ENCODE measurements at regions not wholly inside any gene's neighbourhood (a gene's known extent, or its start where the extent isn't known, plus 50 kb on each side); places are given as distances from the start of the nearest gene placed in this dataset.

GRCh38 chr18:30929065-30929464 lies 113.5 kb downstream of the DSC3 start:
- Histone ChIP-seq H3K56ac (replicated peaks; ENCODE audit: insufficient read length, low read depth, low read length) (no peak overlapping the region), H4K91ac (replicated peaks; ENCODE audit: insufficient read length, low read length) (no peak overlapping the region), H4K20me1 (replicated peaks in 1 of 2; ENCODE audit: control insufficient read depth in 1 of 2, insufficient read depth in 2 of 2, low read length in 2 of 2) (no peaks in the 10 kb centered on the region), H3K9me3 (ENCODE audit: insufficient read depth in 2 of 2, low read depth in 1 of 2, low read length in 1 of 2) (no peaks in the 10 kb centered on the region), H2BK15ac (ENCODE audit: low read length) (no peak overlapping the region), H3K79me2 (ENCODE audit: control insufficient read depth in 1 of 2, insufficient read depth in 2 of 2, low read length in 2 of 2) (no peaks in the 10 kb centered on the region), H3K4ac (replicated peaks; ENCODE audit: insufficient read length, low read depth, low read length) (no peak overlapping the region), H3K27ac (ENCODE audit: low read depth, low read length) (no peak overlapping the region), H3K79me1 (ENCODE audit: low read depth, low read length) (no peaks in the 10 kb centered on the region), H4K8ac (ENCODE audit: extremely low read depth, insufficient read depth, low read length) (no peak overlapping the region), H3K9ac (replicated peaks in 1 of 4; ENCODE audit: extremely low read depth in 1 of 4, low read depth in 3 of 4, low read length in 3 of 4) (no peak overlapping the region), H3K4me2 (ENCODE audit: insufficient read depth in 1 of 2, low read depth in 2 of 2, low read length in 2 of 2) (no peak overlapping the region), H3K14ac (ENCODE audit: insufficient read length) (no peak overlapping the region), H2AK5ac (ENCODE audit: low read depth, low read length) (no peak overlapping the region), H3K4me3 (ENCODE audit: extremely low read depth in 1 of 4, insufficient read depth in 2 of 4, low read depth in 3 of 4, low read length in 4 of 4) (no peak overlapping the region), H3K36me3 (ENCODE audit: control insufficient read depth in 2 of 4, insufficient read depth in 4 of 4, low read length in 3 of 4) (no peaks in the 10 kb centered on the region), H3K23ac (ENCODE audit: insufficient read length) (no peak overlapping the region), H3K23me2 (ENCODE audit: low read depth, low read length) (no peaks in the 10 kb centered on the region; the same call in 1 of the 2 replicates), H3K27me3 (replicated peaks in 1 of 4; ENCODE audit: control insufficient read depth in 3 of 4, extremely low read depth in 1 of 4, insufficient read depth in 3 of 4, low read length in 3 of 4) (no peaks in the 10 kb centered on the region), H2BK12ac (ENCODE audit: low read depth, low read length) (no peak overlapping the region), H2BK5ac (ENCODE audit: low read depth, low read length) (no peak overlapping the region), H2BK120ac (replicated peaks; ENCODE audit: low read depth, low read length) (no peak overlapping the region), H3K4me1 (replicated peaks in 1 of 4; ENCODE audit: control insufficient read depth in 3 of 4, insufficient read depth in 4 of 4, low read length in 3 of 4) (no peaks in the 10 kb centered on the region), H4K5ac (ENCODE audit: insufficient read length, low read depth, low read length) (no peak overlapping the region), H2AFZ (ENCODE audit: low read length) (no peak overlapping the region), H2BK20ac (ENCODE audit: low read length) (no peak overlapping the region), H3K18ac (ENCODE audit: extremely low read depth, low read length) (no peak overlapping the region)
- POLR2A ChIA-PET (ENCODE audit: partially characterized antibody), result no interaction called here
- 89% methylated on average over 2 of the region's 2 CpGs; no CpG with 5 or more reads in 1 of the 2 experiments for WGBS, 2 experiments (ENCODE audit: extremely low coverage in 1 of 2, insufficient coverage in 1 of 2, insufficient read length in 1 of 2, insufficient replicate concordance in 2 of 2, low coverage in 1 of 2, low lambda C conversion rate in 2 of 2, missing lambda C conversion rate in 1 of 2)
- FAIRE-seq (no peak), DNase-seq (ENCODE audit: low read depth in 1 of 2, low spot score in 2 of 2) (no peak)
- CTCF ChIA-PET (ENCODE audit: partially characterized antibody), result no interaction called here
- TF ChIP-seq KDM5A (IDR thresholded peaks at IDR 0.05; ENCODE audit: low read length) (no peak), SUZ12 (IDR thresholded peaks at IDR 0.05; ENCODE audit: low read length) (no peak), NANOG (IDR thresholded peaks at IDR 0.05; ENCODE audit: insufficient read depth, low read depth, low read length, poor library complexity, severe bottlenecking) (no peak), E2F6 (IDR thresholded peaks at IDR 0.05) (no peak)
